Central memory CD8-positive, alpha-beta T cell (primary cell): ENCODE measurements at regions not wholly inside any gene's neighbourhood (a gene's known extent, or its start where the extent isn't known, plus 50 kb on each side); places are given as distances from the start of the nearest gene placed in this dataset.

Experiments
- ATAC-seq: fragments of 150-1000 bp; cut with Tn5 transposase; replicated peaks from 2 replicates; pipeline ENCODE4 v1.10.0; 2022; ENCODE audit warnings: mild to moderate bottlenecking, moderate FRiP score, moderate number of reproducible peaks; ENCODE audit not compliant: poor library complexity, severe bottlenecking; ENCODE audit errors: extremely low read depth
- DNase-seq, 2 donors: peaks; one replicate each; pipeline ENCODE4 v3.0.0; 2021; ENCODE audit warnings: low spot score in 2 of 2
- H3K27ac Mint-ChIP-seq: one replicate; pipeline ENCODE4 v1.8.0; 2022; ENCODE audit warnings: low read depth, mild to moderate bottlenecking, moderate library complexity, mixed read lengths
- H3K27me3 Mint-ChIP-seq: one replicate; pipeline ENCODE4 v1.8.0; 2022; ENCODE audit warnings: mixed read lengths
- H3K36me3 Mint-ChIP-seq: one replicate; pipeline ENCODE4 v1.8.0; 2022; ENCODE audit warnings: mild to moderate bottlenecking, moderate library complexity, mixed read lengths; ENCODE audit not compliant: insufficient read depth
- H3K4me1 Mint-ChIP-seq: one replicate; pipeline ENCODE4 v1.8.0; 2022; ENCODE audit warnings: mixed read lengths
- H3K4me3 Mint-ChIP-seq: one replicate; pipeline ENCODE4 v1.8.0; 2022; ENCODE audit warnings: mild to moderate bottlenecking, moderate library complexity, mixed read lengths
- H3K9me3 Mint-ChIP-seq: one replicate; pipeline ENCODE4 v1.8.0; 2022; ENCODE audit warnings: mixed read lengths

GRCh38 chr20:34189572-34190163 lies 51.6 kb upstream of the ASIP start:
- ATAC-seq (no peak), DNase-seq (no peak)
- Mint-ChIP-seq H3K4me3 (no peak overlapping the region), H3K27ac (no peak overlapping the region), H3K4me1 (no peaks in the 10 kb centered on the region), H3K9me3 (no peaks in the 10 kb centered on the region), H3K27me3 (peaks cover 89% of the 10 kb centered on the region), H3K36me3 (no peaks in the 10 kb centered on the region)

- no peaks in the 10 kb centered on the region for H3K36me3 Mint-ChIP-seq
- H3K27ac Mint-ChIP-seq, result no peak overlapping the region
- no peak for DNase-seq
- H3K9me3 Mint-ChIP-seq, result no peaks in the 10 kb centered on the region
- H3K27me3 Mint-ChIP-seq, result peaks cover 91% of the 10 kb centered on the region
- H3K4me1 Mint-ChIP-seq, result no peaks in the 10 kb centered on the region
- H3K4me3 Mint-ChIP-seq, result no peak overlapping the region
- no peak for ATAC-seq
Observed at GRCh38 chr20:34190262-34190661, 51.0 kb upstream of the ASIP start.

GRCh38 chr20:34190679-34191090 lies 50.5 kb upstream of the ASIP start:
- DNase-seq, result no peak
- peaks cover 91% of the 10 kb centered on the region for H3K27me3 Mint-ChIP-seq
- H3K27ac Mint-ChIP-seq, result no peak overlapping the region
- ATAC-seq, result no peak
- H3K9me3 Mint-ChIP-seq, result no peaks in the 10 kb centered on the region
- no peaks in the 10 kb centered on the region for H3K36me3 Mint-ChIP-seq
- H3K4me1 Mint-ChIP-seq, result no peaks in the 10 kb centered on the region
- no peak overlapping the region for H3K4me3 Mint-ChIP-seq
